ENCODE measurements at regions not wholly inside any gene's neighbourhood (a gene's known extent, or its start where the extent isn't known, plus 50 kb on each side); places are given as distances from the start of the nearest gene placed in this dataset.

GRCh38 chr21:38671773-38672172 lies 134.0 kb upstream of the ETS2 start:
- DNase-seq (ENCODE audit: low read depth, low spot score), result no peak
- Histone ChIP-seq H3K9me3 (ENCODE audit: control insufficient read depth, insufficient read depth, low read length) (no peaks in the 10 kb centered on the region), H3K27ac (ENCODE audit: low read depth, low read length) (no peak overlapping the region), H3K27me3 (ENCODE audit: control insufficient read depth, insufficient read depth, low read length) (peaks cover 83% of the 10 kb centered on the region), H3K4me3 (ENCODE audit: low read depth, low read length) (no peak overlapping the region)
- TF ChIP-seq, protein P1, sequence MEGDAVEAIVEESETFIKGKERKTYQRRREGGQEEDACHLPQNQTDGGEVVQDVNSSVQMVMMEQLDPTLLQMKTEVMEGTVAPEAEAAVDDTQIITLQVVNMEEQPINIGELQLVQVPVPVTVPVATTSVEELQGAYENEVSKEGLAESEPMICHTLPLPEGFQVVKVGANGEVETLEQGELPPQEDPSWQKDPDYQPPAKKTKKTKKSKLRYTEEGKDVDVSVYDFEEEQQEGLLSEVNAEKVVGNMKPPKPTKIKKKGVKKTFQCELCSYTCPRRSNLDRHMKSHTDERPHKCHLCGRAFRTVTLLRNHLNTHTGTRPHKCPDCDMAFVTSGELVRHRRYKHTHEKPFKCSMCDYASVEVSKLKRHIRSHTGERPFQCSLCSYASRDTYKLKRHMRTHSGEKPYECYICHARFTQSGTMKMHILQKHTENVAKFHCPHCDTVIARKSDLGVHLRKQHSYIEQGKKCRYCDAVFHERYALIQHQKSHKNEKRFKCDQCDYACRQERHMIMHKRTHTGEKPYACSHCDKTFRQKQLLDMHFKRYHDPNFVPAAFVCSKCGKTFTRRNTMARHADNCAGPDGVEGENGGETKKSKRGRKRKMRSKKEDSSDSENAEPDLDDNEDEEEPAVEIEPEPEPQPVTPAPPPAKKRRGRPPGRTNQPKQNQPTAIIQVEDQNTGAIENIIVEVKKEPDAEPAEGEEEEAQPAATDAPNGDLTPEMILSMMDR (IDR thresholded peaks at IDR 0.05; ENCODE audit: low read depth, low read length), result no peak
- CTCF ChIA-PET, result interaction anchor here (0.6 to 1.8 kb wide), 4 partner anchors 21 to 966 kb away, joined by 3 to 6 read pairs (median 4); no protein-coding TSS in a partner anchor
- POLR2A ChIA-PET, result interaction anchor here (0.6 to 0.7 kb wide), 2 partner anchors 532 to 976 kb away, joined by 3 read pairs; no protein-coding TSS in a partner anchor

DNA sequence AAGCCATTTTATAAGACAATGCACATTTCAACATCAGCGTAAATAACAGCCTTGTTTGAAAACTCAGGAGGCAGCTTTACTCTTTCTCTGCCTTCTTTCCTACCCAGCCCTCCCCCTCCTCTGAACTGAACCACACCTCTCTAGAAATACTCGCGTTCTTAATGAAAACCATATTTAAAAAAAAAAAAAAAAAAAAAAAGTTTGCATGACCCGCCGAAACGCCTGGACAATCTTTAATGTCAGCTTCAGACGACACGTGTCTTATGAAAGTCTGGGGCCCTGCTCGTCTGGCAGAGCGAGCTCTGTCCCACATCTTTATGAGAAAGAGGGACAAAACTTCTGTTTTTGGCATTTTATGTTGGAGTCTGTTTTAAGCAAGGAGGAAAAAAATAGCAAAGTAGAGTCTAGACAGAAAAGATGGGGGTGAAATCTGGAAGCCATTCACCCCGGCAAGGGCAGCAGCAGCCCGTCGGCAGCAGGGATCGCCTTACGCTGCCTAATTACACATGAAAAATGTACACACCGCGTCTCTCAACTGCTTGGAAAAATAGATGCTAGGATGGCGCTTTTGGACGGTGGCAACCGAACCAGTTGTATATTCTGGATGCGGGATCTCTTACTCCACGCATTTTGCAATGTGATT lies 130.4 kb upstream of the ETS2 start:
- TF ChIP-seq, protein P1 (IDR thresholded peaks at IDR 0.05; ENCODE audit: low read depth, low read length), result no peak
- ChIA-PET POLR2A (no interaction called here), CTCF (interaction anchor here (0.6 kb wide), 1 partner anchor 374 kb away, joined by 6 read pairs; no protein-coding TSS in a partner anchor)
- Histone ChIP-seq H3K4me3 (ENCODE audit: low read depth, low read length) (no peak overlapping the region), H3K9me3 (ENCODE audit: control insufficient read depth, insufficient read depth, low read length) (peaks cover 4% of the 10 kb centered on the region; the same call in 1 of the 2 replicates), H3K27ac (ENCODE audit: low read depth, low read length) (no peak overlapping the region), H3K27me3 (ENCODE audit: control insufficient read depth, insufficient read depth, low read length) (peaks cover 65% of the 10 kb centered on the region)
- no peak for DNase-seq (ENCODE audit: low read depth, low spot score)

DNA sequence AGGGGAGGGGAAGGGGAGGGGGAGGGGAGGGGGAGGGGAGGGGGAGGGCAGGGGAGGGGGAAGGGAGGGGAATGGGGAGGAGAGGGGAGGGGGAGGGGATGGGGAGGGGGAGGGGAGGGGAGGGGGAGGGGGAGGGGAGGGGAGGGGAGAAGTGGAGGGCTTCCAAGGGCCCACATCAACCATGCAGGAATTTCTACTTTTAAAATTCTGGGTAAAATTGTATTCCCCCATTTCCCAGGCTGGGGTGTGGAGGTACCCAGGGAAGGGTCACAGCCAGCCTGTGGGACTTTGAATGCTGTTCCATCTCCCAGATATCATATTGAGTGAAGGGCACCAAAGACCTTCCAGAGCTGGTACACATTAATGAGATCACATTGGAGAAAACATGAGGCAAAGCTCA lies 126.9 kb upstream of the ETS2 start:
- Histone ChIP-seq H3K4me3 (ENCODE audit: low read depth, low read length) (no peak overlapping the region), H3K27ac (ENCODE audit: low read depth, low read length) (no peak overlapping the region), H3K27me3 (ENCODE audit: control insufficient read depth, insufficient read depth, low read length) (peaks cover 60% of the 10 kb centered on the region), H3K9me3 (ENCODE audit: control insufficient read depth, insufficient read depth, low read length) (peaks cover 6% of the 10 kb centered on the region; the same call in 1 of the 2 replicates)
- ChIA-PET CTCF (no interaction called here), POLR2A (no interaction called here)
- TF ChIP-seq, protein P1 (IDR thresholded peaks at IDR 0.05; ENCODE audit: low read depth, low read length), result no peak
- DNase-seq (ENCODE audit: low read depth, low spot score), result no peak

- DNase-seq (ENCODE audit: low read depth, low spot score), result no peak
- ChIA-PET POLR2A (no interaction called here), CTCF (interaction anchor here (0.6 to 1.2 kb wide), 2 partner anchors 54 to 458 kb away, joined by 5 read pairs; no protein-coding TSS in a partner anchor)
- TF ChIP-seq, protein P1 (IDR thresholded peaks at IDR 0.05; ENCODE audit: low read depth, low read length), result no peak
- peaks cover 6% of the 10 kb centered on the region; the same call in 1 of the 2 replicates for H3K9me3 ChIP-seq (ENCODE audit: control insufficient read depth, insufficient read depth, low read length)
- no peak overlapping the region for H3K27ac ChIP-seq (ENCODE audit: low read depth, low read length)
- peaks cover 60% of the 10 kb centered on the region for H3K27me3 ChIP-seq (ENCODE audit: control insufficient read depth, insufficient read depth, low read length)
- H3K4me3 ChIP-seq (ENCODE audit: low read depth, low read length), result no peak overlapping the region
Measured at GRCh38 chr21:38679534-38679933, 126.2 kb upstream of the ETS2 start.

DNA sequence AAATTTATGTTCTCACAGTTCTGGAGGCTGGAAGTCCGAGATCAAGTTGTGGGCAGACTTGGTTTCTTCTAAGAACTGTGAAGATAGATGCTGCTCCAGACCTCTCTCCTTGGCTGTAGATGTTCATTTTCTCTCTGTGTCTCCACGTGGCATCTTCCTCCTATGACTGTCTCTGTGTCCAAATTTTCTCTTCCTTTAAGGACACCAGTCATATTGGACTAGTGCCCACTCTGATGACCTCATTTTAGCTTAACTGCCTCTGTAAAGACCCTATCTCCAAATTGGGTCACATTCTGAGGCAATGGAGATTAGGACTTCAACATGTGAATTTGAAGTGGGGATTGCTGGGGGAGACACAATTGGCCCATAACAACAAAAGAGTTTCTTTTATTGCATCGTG lies 125.3 kb upstream of the ETS2 start:
- no peak overlapping the region for H3K4me3 ChIP-seq (ENCODE audit: low read depth, low read length)
- POLR2A ChIA-PET, result no interaction called here
- H3K27me3 ChIP-seq (ENCODE audit: control insufficient read depth, insufficient read depth, low read length), result peaks cover 54% of the 10 kb centered on the region
- peaks cover 6% of the 10 kb centered on the region; the same call in 1 of the 2 replicates for H3K9me3 ChIP-seq (ENCODE audit: control insufficient read depth, insufficient read depth, low read length)
- CTCF ChIA-PET, result interaction anchor here (1.2 kb wide), 1 partner anchor 458 kb away, joined by 5 read pairs; no protein-coding TSS in a partner anchor
- H3K27ac ChIP-seq (ENCODE audit: low read depth, low read length), result no peak overlapping the region
- TF ChIP-seq, protein P1 (IDR thresholded peaks at IDR 0.05; ENCODE audit: low read depth, low read length), result no peak
- DNase-seq (ENCODE audit: low read depth, low spot score), result no peak

Data from AG04450 (cell line).